NT2/D1 (cell line): ENCODE measurements at regions not wholly inside any gene's neighbourhood (a gene's known extent, or its start where the extent isn't known, plus 50 kb on each side); places are given as distances from the start of the nearest gene placed in this dataset.

Experiments used
- DNase-seq: peaks from one replicate; pipeline ENCODE4 v3.0.0-alpha.2; 2011; ENCODE audit warnings: low read depth, low spot score
- H3K27me3 ChIP-seq: 2 replicates; pipeline ENCODE4 v1.6.0; 2011; ENCODE audit warnings: mild to moderate bottlenecking; ENCODE audit not compliant: insufficient read length, insufficient read depth
- H3K36me3 ChIP-seq: 2 replicates; pipeline ENCODE4 v1.6.1; 2011; ENCODE audit warnings: mild to moderate bottlenecking, low read length, mixed read lengths; ENCODE audit not compliant: insufficient read depth, insufficient read length
- H3K4me1 ChIP-seq: 2 replicates; pipeline ENCODE4 v1.5.1; 2011; ENCODE audit not compliant: insufficient read depth, insufficient read length
- H3K4me3 ChIP-seq: 2 replicates; pipeline ENCODE4 v1.5.1; 2011; ENCODE audit warnings: low read depth; ENCODE audit not compliant: insufficient read length
- H3K9ac ChIP-seq: 2 replicates; pipeline ENCODE4 v1.6.0; 2011; ENCODE audit warnings: low read depth; ENCODE audit not compliant: insufficient read length
- H3K9me3 ChIP-seq: 2 replicates; pipeline ENCODE4 v1.5.1; 2011; ENCODE audit warnings: mild to moderate bottlenecking, low read length; ENCODE audit not compliant: insufficient read depth
- SUZ12 ChIP-seq: IDR thresholded peaks from 2 replicates; pipeline ENCODE4 v1.6.1; 2011; ENCODE audit not compliant: insufficient read length, insufficient read depth; ENCODE audit errors: extremely low read depth
- YY1 ChIP-seq: IDR thresholded peaks from 2 replicates; pipeline ENCODE4 v1.6.1; 2011; ENCODE audit not compliant: insufficient read length, insufficient read depth
- ZNF274 ChIP-seq: IDR thresholded peaks from 2 replicates; pipeline ENCODE4 v1.6.1; 2011; ENCODE audit warnings: mild to moderate bottlenecking, low read depth, low read length

GRCh38 chr10:111440501-111440900, 363.7 kb downstream of the ADRA2A start:
- no peak overlapping the region for H3K9ac ChIP-seq
- H3K4me1 ChIP-seq = no peaks in the 10 kb centered on the region
- no peaks in the 10 kb centered on the region for H3K9me3 ChIP-seq
- no peak overlapping the region for H3K4me3 ChIP-seq
- no peak for TF ChIP-seq YY1
- TF ChIP-seq SUZ12 = no peak
- H3K36me3 ChIP-seq = no peaks in the 10 kb centered on the region
- DNase-seq = no peak
- H3K27me3 ChIP-seq = no peaks in the 10 kb centered on the region

GRCh38 chr10:111445667-111446066, 368.8 kb downstream of the ADRA2A start:
- Histone ChIP-seq H3K9me3 (no peaks in the 10 kb centered on the region), H3K36me3 (no peaks in the 10 kb centered on the region), H3K4me1 (no peaks in the 10 kb centered on the region), H3K9ac (no peak overlapping the region), H3K4me3 (no peak overlapping the region), H3K27me3 (no peaks in the 10 kb centered on the region)
- no peak for DNase-seq
- TF ChIP-seq SUZ12 (no peak), ZNF274 (no peak), YY1 (no peak)

- no peak overlapping the region for H3K4me3 ChIP-seq
- no peaks in the 10 kb centered on the region for H3K36me3 ChIP-seq
- no peak overlapping the region for H3K9ac ChIP-seq
- H3K9me3 ChIP-seq = no peaks in the 10 kb centered on the region
- no peak for DNase-seq
- H3K27me3 ChIP-seq = no peaks in the 10 kb centered on the region
- H3K4me1 ChIP-seq = no peaks in the 10 kb centered on the region
- no peak for TF ChIP-seq YY1
- TF ChIP-seq SUZ12 = no peak
- TF ChIP-seq ZNF274 = no peak
These were observed 370.1 kb downstream of the ADRA2A start for GRCh38 chr10:111446966-111447365.

- Histone ChIP-seq H3K27me3 (no peaks in the 10 kb centered on the region), H3K9me3 (no peaks in the 10 kb centered on the region), H3K4me3 (no peak overlapping the region), H3K36me3 (no peaks in the 10 kb centered on the region), H3K9ac (no peak overlapping the region), H3K4me1 (no peaks in the 10 kb centered on the region)
- DNase-seq = no peak
- TF ChIP-seq SUZ12 (no peak), YY1 (no peak), ZNF274 (no peak)
These were observed 375.3 kb downstream of the ADRA2A start for GRCh38 chr10:111452153-111452552.

- Histone ChIP-seq H3K27me3 (no peaks in the 10 kb centered on the region), H3K9ac (no peak overlapping the region), H3K4me1 (no peaks in the 10 kb centered on the region), H3K4me3 (no peak overlapping the region), H3K36me3 (no peaks in the 10 kb centered on the region), H3K9me3 (no peaks in the 10 kb centered on the region)
- no peak for DNase-seq
- TF ChIP-seq ZNF274 = no peak
- no peak for TF ChIP-seq YY1
- TF ChIP-seq SUZ12 = no peak
These were observed 379.1 kb downstream of the ADRA2A start for GRCh38 chr10:111455776-111456426.

GRCh38 chr10:111458256-111458655, 381.4 kb downstream of the ADRA2A start:
- Histone ChIP-seq H3K4me1 (no peaks in the 10 kb centered on the region), H3K36me3 (no peaks in the 10 kb centered on the region), H3K4me3 (no peak overlapping the region), H3K9ac (no peak overlapping the region), H3K27me3 (no peaks in the 10 kb centered on the region), H3K9me3 (peaks cover 10% of the 10 kb centered on the region; the same call in 1 of the 2 replicates)
- DNase-seq = no peak
- TF ChIP-seq SUZ12 (no peak), YY1 (no peak), ZNF274 (no peak)

- H3K4me3 ChIP-seq = no peak overlapping the region
- TF ChIP-seq ZNF274 (no peak), YY1 (no peak), SUZ12 (no peak)
- H3K9ac ChIP-seq = no peak overlapping the region
- no peak for DNase-seq
- H3K36me3 ChIP-seq = no peaks in the 10 kb centered on the region
- H3K4me1 ChIP-seq = no peaks in the 10 kb centered on the region
- H3K9me3 ChIP-seq = peaks cover 10% of the 10 kb centered on the region; the same call in 1 of the 2 replicates
- no peaks in the 10 kb centered on the region for H3K27me3 ChIP-seq
These were observed 383.1 kb downstream of the ADRA2A start for GRCh38 chr10:111459967-111460366.
